SHP77 (cell line): ENCODE measurements at regions not wholly inside any gene's neighbourhood (a gene's known extent, or its start where the extent isn't known, plus 50 kb on each side); places are given as distances from the start of the nearest gene placed in this dataset.
A peak's percentile ranks its signal among the peaks of the same experiment; 100 is the strongest.
"Not testable (repeated sequence)": the region's sequence is repeated elsewhere in the genome, so short reads cannot be mapped to it uniquely, and the experiment has no call there.

Experiments
- DNase-seq, 2 experiments: peaks; one replicate each; lab custom pipeline; 2025; lab: John Stamatoyannopoulos, UW

DNA sequence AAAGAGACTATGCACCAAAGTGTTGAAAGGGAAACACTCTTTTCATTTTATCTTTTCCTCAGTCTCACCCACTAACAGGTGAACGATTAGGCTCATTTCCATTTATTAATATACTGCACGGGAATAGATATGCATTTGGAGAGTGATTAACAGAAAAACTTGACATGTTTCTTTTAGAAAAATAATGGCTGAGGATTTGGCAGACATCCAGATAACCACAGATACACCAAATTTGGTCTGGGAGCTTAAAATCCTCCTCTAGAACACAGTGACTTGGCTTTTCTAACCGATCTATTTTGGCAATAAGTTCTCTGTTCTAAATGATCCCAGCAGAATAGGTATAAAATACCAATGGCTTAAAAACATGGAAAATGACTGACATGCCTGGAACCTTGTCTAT is 459.3 kb upstream of the SGO1 start:
- no peak for DNase-seq

DNA sequence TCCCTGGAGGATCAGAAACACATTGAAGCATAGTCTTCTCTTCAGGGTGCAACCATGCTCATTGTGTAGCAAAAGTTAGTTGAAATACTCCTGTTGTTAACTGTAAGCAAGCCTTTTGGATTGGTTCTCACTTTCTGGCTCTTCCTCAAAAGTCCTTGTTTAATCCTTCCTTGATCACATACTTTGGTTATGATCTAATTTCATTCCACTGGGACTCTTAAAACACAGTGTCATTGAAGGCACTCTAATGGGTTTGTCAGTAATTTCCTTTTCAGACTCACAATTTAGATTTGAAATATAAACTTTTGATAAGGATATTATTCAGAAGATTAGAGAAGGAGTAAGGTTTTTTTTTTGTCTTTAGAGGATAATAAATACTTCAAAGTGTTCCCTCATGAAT is 451.7 kb upstream of the SGO1 start:
- no peak for DNase-seq

DNA sequence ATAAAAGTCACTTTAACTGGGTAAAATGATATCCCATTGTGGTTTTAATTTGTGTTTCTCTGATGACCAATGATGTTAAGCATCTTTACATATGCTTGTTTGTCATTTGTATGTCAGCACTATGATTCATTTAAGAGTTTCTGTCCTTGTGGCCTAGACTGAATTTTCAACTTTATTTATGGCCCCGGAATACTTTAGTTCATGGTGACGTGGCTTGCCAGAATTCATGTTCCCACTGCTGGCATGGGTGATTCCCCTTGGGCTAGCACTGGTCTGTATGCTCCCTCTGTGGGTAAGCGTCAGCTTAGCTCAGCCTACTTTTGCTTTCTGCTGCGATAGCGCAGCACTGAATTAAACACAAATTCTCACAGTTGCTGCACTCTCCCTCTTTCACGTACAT is 436.3 kb upstream of the SGO1 start:
- DNase-seq, result no peak

DNA sequence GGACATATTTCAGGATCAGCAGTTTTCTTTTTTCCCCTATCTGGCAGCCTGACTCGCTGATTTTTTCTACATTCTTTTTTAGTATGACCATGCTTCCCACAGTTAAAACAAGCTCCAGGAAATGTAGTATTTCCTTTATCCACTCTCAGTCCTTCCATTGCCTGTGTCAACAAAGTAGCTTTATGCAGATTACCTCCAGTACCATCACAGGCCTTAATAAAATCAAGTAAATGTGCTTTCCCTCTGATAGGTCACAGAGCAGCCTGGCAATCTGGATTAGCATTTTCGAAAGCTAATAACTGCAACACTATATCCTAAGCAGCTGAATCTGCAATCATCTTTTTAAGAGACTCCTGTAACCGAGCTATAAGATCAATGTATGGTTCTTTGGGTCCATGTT is 432.6 kb upstream of the SGO1 start:
- not testable (repeated sequence) for DNase-seq

DNA sequence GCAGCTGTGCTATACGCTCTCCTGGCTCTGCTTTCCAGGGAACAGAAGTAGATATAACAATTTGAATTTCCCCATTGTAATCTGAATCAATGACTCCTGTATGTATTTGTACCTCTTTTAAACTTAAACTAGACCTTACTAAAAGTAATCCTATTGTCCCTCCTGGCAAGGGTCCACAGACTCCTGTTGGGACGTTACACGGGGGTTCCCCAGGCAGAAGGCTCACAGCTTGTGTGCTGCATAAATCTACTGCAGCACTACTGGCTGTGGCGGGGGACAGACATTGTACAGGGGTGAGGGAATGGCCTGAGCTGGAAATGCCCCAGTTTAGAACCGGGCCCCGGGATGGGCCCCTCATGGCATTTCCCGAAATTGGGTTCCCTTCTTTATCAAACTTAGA is 432.2 kb upstream of the SGO1 start:
- not testable (repeated sequence) for DNase-seq

DNA sequence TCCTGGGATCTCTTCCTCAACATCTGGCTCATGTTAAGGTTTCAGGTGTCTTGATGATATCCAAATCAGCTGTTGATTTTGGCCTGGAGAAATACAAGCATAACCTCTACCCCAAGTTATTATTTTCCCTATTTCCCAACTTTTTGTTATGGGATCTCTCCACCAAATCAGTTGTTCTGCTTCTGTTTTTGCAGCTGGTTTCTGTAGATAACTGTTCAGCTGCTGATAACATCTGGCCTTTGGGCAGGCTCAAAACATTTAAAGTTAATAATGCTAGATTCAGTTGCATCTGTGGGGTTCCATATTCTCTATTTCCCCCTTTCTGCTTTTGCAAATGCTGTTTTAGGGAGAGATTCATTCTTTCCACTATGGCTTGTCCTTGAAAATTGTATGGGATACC is 430.0 kb upstream of the SGO1 start:
- not testable (repeated sequence) for DNase-seq

DNA sequence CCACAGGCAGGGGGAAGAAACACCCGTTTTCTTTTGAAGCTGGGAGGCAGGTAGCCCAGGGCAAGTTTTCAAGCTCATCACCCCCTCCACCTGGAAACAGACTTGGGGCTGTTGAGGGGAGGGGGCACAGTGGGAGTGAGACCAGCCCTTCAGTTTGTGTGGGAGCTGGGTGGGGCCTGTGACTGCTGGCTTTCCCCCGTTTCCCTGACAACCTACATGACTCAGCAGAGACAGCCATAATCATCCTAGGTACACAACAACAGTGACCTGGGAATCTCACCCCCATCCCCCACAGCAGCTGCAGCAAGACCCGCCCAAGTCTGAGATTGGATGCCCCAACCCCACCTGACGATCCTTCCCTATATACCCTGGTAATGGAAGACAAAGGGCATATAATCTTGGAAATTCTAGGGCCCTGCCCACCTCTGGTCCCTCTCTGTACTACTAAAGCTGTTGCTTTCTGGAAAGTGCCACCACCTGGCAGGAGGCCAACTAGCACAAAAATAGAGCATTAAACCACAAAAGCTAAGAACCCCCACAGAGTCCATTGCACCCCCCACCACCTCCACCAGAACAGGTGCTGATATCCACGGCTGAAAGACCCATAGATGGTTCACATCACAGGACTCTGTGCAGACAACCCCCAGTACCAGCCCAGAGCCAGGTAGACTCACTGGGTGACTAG is 422.2 kb upstream of the SGO1 start:
- DNase-seq, result peak; percentile 39 to 55

DNA sequence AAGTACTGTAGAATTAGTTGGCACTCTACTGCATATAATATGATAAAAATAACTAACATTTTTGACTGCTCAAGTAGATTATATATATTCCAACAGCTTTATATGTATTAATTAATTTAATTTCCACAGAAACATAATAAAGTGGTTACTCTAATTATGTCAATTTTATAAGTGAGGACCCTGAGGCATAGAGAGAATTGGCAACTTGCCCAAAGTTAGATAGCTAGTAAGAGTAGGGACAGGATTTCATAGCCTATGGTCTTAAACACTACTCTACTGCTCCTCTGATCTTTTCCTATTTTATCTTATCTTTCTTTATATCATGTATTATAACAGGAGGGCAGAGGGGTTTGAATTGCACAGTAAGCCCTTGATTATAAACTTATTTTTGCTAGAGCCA is 418.7 kb upstream of the SGO1 start:
- DNase-seq, result no peak

DNA sequence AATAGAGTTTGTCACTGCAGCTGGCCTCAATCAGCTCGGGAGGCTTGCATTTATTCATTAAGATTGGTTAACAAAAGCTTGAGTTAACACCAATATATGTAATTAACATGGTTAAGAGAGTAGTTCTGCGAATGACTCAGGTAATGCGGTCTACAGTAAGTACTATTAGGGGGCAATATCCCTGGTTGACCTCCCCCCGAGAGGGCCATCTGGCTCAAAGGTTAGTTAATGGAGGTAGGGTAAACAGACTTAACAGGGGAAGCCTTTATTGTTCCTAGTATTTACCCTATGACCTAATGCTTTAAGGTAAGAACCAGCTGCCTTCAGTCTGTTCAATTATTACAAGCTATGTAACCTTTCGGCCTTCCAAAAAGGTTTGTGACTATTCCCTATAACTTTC is 403.3 kb upstream of the SGO1 start:
- DNase-seq, result no peak

DNA sequence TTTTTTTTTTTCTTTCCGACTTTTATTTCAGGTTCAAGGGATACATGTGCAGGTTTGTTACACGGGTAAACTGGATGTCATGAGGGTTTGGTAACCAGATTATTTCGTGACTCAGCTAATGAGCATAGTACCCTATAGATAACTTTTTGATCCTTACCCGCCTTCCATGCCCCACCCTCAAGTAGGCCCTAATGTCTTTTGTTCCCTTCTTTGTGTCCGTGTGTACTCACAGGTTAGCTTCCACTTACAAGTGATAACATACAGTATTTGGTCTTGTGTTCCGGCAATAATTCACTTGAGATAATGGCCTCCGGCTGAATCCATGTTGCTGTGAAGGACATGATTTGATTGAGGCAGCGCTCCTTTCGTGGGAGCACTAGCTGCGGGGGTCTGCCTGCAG is 402.8 kb upstream of the SGO1 start:
- DNase-seq, result no peak

DNA sequence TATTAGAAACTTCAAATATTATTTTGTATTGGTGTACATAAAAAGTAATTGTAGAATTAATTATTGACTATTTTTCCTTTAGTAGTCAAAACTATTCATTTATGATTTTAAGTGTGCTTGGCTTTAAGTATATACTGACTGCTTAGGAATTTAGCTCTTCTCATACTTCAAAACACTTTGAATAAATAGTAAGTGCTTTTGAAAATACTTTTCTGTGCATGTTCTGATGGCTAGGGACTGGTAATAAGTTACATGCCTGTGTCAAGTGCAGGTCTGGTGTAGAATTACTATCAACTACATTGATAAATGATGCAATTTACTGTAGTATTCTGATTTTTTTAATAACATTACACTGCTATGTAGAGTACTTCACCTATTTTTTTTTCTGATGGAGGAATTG is 397.6 kb upstream of the SGO1 start:
- no peak for DNase-seq

DNA sequence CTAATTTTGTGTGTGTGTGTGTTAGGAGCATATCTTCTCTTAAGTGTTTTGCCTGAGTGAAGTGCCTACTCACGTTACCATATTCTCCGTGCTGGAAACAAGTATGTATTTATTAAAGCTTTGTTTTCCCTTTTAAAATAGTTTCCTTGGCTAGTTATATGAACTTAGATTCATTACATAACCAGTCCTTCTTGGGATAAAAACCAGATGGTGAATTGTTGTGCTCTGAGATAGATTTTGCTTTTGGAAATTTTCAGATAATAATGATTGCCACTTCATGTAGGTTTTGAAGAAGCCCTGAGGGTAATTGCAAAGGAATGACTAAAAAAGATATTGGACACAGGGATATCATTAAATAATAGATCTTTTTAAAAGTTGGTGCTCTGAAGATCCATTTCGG is 390.2 kb upstream of the SGO1 start:
- DNase-seq, result no peak

DNA sequence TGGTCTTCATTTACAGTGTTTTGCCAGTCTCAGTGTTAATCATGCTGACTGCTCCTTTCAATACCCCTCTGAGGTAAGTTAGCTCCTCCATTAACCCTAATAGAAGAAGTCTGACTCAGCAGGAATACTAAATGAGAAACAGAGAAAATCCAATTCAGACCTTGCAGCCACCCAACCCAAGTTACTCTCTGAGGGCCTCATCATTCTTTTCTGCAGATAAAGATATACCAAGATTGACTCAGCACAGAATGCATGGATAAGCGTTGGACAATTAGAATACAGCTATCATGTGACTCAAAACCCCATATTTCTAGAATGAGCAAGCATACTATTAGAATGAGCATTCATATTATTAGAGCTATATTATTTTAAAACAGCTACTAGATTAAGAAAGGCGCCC is 389.1 kb upstream of the SGO1 start:
- no peak for DNase-seq

DNA sequence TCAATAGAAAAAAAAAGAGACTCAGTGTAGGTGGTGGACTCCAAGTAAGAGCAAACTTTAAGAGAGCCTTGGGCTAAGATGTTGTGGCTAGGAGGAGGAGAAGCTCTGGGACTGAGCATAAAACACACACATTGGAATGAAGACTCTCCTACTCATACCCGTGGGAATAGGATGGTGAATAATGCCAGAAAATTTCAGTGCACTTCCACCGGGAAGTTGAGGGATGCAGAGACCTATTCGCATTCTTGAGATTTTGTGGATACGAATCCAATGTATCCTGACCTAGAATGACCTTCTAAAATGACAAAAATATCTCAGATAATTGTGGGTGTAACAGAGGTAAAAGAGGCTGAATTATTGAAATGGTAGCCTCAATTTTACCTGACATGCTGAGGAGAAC is 388.7 kb upstream of the SGO1 start:
- no peak for DNase-seq

DNA sequence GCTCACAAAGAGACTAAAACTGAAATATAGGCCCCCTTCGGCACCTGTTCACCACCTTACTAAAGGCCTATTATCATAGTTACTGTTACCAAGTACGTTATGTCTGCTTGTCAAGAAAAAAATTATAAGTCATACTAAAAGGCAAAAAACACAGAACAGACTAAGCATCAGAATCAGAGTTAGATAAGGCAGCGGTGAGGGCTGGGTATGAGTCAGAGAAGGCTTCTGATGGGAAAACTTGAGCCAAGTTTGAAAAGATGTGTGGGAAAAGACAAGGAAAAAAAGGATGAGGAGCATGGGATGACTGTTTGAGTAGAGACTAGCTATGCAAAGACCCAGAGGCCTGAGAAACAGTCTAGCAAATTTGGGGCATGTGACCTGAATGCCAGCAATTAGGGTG is 387.2 kb upstream of the SGO1 start:
- no peak for DNase-seq

DNA sequence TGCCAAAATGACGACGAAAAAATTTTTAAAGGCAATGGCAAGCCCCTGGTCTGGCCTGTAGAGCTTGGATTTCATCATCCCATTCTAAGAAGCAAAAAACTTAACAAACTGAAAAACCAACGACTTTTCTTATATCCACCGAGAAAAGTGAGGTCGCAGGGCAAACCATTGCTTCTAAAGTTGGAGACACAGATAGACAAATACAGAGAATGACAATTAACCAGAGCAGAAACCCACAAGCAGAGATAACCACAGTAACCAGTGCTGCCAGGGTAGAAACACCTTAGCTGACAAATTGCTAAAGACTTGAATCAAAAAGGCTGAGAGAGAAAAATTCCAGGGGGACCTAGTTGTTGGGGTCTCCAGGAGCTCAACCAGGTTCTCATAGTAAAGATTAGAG is 386.5 kb upstream of the SGO1 start:
- DNase-seq, result no peak

DNA sequence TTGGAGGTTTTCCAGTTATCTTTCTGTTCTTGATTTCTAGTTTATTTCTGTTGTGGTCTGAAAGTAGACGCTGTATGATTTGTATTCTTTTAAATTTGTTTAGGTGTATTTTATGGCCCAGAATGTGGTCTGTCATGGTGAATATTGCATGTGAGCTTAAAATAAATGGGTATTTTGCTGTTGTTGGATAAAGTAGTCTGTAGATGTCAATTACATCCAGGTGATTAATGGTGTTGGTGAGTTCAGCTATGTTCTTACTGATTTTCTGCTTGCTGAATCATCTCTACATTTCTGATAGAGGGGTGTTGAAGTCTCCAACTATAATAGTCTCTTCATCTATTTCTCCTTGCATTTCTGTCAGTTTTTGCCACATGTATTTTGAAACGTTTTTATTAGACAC is 383.3 kb upstream of the SGO1 start:
- DNase-seq, result no peak

DNA sequence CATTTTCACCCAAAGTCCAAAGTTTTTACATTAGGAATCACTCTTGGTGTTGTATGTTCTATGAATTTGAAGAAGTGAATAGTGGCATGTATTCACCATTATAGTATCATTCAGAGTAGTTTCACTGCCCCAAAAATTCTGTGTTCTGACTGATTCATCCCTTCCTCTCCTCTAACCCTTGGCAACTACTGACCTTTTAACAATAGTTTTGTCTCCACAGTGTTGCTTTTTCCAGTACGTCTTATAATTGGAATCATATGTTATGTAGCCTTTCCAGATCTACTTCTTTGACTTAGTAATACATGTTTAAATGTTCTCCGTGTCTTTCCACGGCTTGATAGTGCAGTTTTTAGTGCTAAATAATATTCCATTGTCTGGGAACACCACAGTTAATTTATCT is 379.0 kb upstream of the SGO1 start:
- DNase-seq, result no peak

DNA sequence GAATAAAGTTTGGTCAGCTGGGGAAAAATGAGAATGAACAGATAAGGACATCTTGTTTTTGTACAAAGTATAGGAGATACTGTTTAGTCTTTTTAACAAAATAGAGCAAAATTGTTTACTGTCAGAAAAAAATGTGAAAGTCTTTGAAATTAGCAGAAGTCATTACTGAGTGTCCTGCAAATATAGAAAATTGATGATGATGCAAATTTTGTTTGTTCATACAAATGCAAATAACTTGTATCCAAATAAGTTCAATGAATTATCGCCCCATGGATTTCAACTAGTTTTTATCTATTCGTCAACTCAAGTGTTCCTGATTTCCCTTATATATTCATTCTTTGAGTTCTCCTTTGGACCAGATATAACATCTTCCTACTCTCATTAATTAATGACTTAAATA is 378.0 kb upstream of the SGO1 start:
- DNase-seq, result no peak

DNA sequence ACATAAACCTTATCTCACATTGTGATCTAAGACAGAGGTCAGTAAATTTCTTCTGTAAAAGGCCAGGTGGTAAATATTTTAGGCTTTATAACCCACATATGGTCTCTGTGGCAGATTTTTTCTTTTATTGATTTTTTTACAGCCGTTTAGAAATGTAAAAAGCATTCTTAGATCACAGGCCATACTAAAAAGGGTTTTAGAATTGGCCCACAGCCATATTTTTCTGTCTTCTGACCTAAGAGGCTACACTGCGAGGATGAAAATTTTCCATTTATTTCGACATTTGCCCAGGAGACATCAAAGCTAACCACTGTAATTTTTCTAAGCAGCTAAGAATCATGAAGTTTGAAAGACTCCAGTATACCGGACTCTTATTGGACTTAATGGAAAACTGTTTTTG is 377.2 kb upstream of the SGO1 start:
- DNase-seq, result no peak

DNA sequence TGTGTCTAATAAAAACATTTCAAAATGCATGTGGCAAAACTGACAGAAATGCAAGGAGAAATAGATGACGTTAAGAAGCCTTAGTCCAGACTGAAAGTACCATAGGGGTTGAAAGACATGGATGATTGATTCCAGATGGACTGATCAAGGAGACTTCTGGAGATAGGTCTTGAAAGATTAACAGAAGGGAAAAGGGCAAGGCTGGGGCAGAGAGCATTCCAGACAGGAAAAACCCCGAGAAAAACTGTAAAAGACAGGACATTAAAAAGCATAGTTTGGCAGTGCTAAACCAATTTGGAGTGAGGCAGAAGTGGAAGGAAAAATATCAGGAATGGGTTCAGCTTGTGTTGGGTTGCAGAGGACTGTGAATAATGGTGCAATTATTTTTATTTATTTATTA is 375.2 kb upstream of the SGO1 start:
- DNase-seq, result no peak

DNA sequence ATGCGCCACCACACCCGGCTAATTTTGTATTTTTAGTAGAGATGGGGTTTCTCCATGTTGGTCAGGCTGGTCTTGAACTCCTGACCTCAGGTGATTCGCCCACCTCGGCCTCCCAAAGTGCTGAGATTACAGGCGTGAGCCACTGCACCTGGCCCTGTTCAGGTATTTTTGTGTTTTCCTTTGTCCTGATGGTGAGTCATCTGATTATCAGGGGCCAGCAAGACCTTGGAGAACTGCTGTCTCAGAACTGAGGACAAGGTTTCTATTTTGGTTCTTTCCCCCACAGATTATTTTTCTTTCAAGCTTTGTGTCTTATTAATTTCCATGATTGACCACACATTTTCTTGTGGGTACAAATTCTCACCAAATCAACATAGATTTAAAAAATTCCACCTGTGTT is 374.4 kb upstream of the SGO1 start:
- DNase-seq, result not testable (repeated sequence)

DNA sequence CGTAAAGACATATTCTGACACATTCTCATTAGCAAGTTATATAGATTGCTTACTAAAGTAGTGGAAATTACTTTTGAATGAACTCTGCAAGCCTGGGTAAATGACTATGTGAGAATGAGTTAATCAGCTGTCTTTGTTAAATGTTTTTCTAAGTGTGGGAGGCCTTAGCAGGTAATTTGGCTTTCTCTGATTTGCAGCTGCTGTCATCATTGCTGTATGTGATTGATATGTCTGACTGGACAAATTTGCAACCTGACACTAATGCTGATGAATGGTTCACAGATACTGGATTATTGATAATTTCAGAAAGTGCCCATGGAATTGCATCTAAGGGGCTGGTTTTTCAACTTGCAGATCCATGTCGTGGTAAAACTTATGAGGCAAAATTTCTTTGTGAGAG is 372.2 kb upstream of the SGO1 start:
- no peak for DNase-seq

DNA sequence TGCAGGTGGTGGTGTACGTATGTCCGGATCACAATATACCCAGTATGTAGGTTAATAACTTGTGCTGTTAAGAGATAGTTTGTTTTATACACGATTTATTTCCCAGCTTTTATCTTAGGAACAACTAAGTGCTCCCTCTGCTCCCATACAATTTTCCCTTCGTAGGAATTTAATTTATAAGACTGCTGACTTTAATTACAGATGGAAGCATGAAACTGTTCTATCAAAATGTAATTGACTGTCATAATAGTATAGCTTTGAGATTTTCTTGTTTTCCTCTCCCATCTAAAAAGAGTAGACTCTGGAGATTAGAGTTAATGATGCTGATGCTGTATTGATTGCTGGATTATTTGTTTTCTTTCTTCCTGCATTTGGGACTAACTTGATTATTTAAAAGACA is 370.7 kb upstream of the SGO1 start:
- DNase-seq, result no peak
